Kidney (tissue), 13 donors: ENCODE measurements at regions not wholly inside any gene's neighbourhood (a gene's known extent, or its start where the extent isn't known, plus 50 kb on each side); places are given as distances from the start of the nearest gene placed in this dataset.
A peak's percentile ranks its signal among the peaks of the same experiment; 100 is the strongest.

Experiments
- DNase-seq, 5 donors: peaks; one replicate each; pipeline ENCODE4 v3.0.0-alpha.2; 2013 to 2020
- FAIRE-seq: peaks from 2 replicates; lab custom pipeline; 2012; peaks lifted over from hg19 to GRCh38; lab: Jason Lieb, UNC
- H3K27ac ChIP-seq, 2 donors: one replicate each; pipeline ENCODE4 v1.7.0; 2013; ENCODE audit warnings: low read depth in 2 of 2, low read length in 2 of 2, inconsistent platforms in 1 of 2
- H3K27me3 ChIP-seq: one replicate; pipeline ENCODE4 v1.7.1; 2013; ENCODE audit warnings: low read length, inconsistent platforms; ENCODE audit not compliant: control insufficient read depth, insufficient read depth
- H3K36me3 ChIP-seq, 3 donors: one replicate each; pipeline versions ENCODE4 v1.7.0 to v1.7.1; 2013; ENCODE audit warnings: low read length in 3 of 3, control low read depth in 1 of 3, inconsistent platforms in 1 of 3; ENCODE audit not compliant: insufficient read depth in 3 of 3, control insufficient read depth in 2 of 3
- H3K4me1 ChIP-seq, 3 donors: one replicate each; pipeline versions ENCODE4 v1.7.0 to v1.7.1; 2013; ENCODE audit warnings: low read length in 3 of 3, inconsistent platforms in 1 of 3, low read depth in 1 of 3; ENCODE audit not compliant: control insufficient read depth in 2 of 3, insufficient read depth in 2 of 3
- H3K4me3 ChIP-seq, 3 donors: one replicate each; pipeline versions ENCODE4 v1.7.0 to v1.8.1; 2013; ENCODE audit warnings: low read length in 3 of 3, control low read depth in 1 of 3, inconsistent platforms in 1 of 3
- H3K9ac ChIP-seq, 3 donors: one replicate each; pipeline versions ENCODE4 v1.7.0 to v1.7.1; 2013; ENCODE audit warnings: low read length in 3 of 3, control low read depth in 1 of 3, inconsistent platforms in 1 of 3
- H3K9me3 ChIP-seq, 3 donors: one replicate each; pipeline versions ENCODE4 v1.7.0 to v1.7.1; 2013; ENCODE audit warnings: low read length in 3 of 3, control low read depth in 1 of 3, inconsistent platforms in 1 of 3; ENCODE audit not compliant: control insufficient read depth in 2 of 3, insufficient read depth in 1 of 3
- CTCF ChIP-seq: IDR thresholded peaks from 3 replicates; pipeline ENCODE4 v1.5.1; 2012; ENCODE audit warnings: mild to moderate bottlenecking, moderate library complexity, borderline replicate concordance; ENCODE audit not compliant: insufficient read depth; ENCODE audit errors: extremely low read depth
- intact Hi-C: fragments of 100-400 bp; cut with DNase I; formaldehyde crosslinking; loops from one replicate; pipeline ENCODE4 v1.11.1; 2022
- donor health status: control.
- donor health status: control.
- donor health status: control.
- donor health status: control.
- donor health status: control.
- donor health status: DM: yes; HTN: yes; CAD: no.
- donor health status: Normal renal cell carcinoma (clear cell type).

DNA sequence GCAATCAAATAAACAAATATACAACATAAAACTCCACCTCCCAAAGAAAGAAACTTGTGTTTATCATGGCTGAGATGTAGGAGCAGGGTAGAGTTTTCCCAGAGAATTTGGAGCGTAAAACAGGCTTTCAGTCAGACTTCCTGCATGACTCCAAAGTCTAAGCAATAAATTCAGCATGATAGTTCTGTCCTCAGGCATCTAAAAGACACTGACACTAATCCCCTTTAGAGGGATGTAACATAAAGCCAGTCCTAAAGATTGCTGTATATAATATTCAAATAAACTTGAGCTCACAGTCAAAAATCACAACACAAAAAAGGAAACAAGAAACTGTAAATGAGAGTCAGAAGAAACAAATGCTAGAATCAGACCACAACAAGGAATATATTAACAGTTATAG is 234.4 kb downstream of the CENPW start:
- H3K4me3 ChIP-seq = no peak overlapping the region
- H3K27me3 ChIP-seq = no peaks in the 10 kb centered on the region
- no peak overlapping the region for H3K27ac ChIP-seq
- DNase-seq (peak in 1 of 5 donors; percentile 3), FAIRE-seq (no peak)
- no peak for TF ChIP-seq CTCF
- H3K9me3 ChIP-seq = no peaks in the 10 kb centered on the region
- no peak overlapping the region for H3K9ac ChIP-seq
- H3K36me3 ChIP-seq = no peaks in the 10 kb centered on the region
- intact Hi-C loops = no loop called here
- no peaks in the 10 kb centered on the region for H3K4me1 ChIP-seq

GRCh38 chr6:126581316-126581715 is 241.4 kb downstream of the CENPW start:
- Histone ChIP-seq H3K4me1 (no peaks in the 10 kb centered on the region), H3K9me3 (no peaks in the 10 kb centered on the region), H3K9ac (no peak overlapping the region), H3K36me3 (no peaks in the 10 kb centered on the region), H3K27ac (no peak overlapping the region), H3K27me3 (no peaks in the 10 kb centered on the region), H3K4me3 (no peak overlapping the region)
- no peak for FAIRE-seq
- TF ChIP-seq CTCF = no peak
- intact Hi-C loops = no loop called here
- no peak for DNase-seq

DNA sequence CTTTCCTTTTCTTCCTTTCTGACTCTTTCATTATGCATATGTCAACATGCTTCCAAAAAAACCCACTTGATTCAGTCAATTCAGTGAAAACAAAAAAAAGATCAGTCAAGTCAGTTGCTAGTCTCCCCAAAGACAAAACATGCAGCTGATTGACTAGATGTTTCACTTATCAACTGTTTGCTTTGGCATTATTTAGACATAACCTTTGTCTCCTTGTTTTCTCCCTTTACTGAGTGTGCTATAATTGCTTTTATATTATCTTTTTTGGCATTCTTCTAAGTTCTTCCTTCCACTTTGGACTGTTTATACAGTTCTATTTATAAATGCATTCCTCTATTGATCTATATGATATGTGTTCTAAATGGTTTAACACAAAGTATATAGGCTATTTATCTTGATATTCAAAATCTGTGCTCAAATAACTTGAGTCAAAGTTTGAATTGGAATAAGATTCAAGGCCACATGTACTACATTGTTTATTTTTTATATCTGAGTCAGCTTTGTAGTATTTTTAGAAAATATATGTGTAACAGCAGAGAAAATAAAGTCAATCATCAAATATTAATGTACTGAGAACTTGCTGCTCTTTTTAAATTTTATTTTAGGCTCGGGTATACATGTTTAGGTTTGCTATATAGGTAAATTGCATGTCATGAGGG is 260.5 kb downstream of the CENPW start:
- Histone ChIP-seq H3K27ac (no peak overlapping the region), H3K4me3 (no peak overlapping the region), H3K9ac (no peak overlapping the region), H3K36me3 (no peaks in the 10 kb centered on the region), H3K27me3 (no peaks in the 10 kb centered on the region), H3K9me3 (no peaks in the 10 kb centered on the region), H3K4me1 (no peaks in the 10 kb centered on the region)
- TF ChIP-seq CTCF = no peak
- FAIRE-seq (no peak), DNase-seq (peak in 2 of 5 donors; percentile 6 to 11)
- intact Hi-C loops = no loop called here

GRCh38 chr6:126603410-126603809 is 263.5 kb downstream of the CENPW start:
- H3K27ac ChIP-seq = no peak overlapping the region
- no peaks in the 10 kb centered on the region for H3K9me3 ChIP-seq
- TF ChIP-seq CTCF = no peak
- DNase-seq = no peak
- FAIRE-seq = no peak
- intact Hi-C loops = no loop called here
- no peaks in the 10 kb centered on the region for H3K36me3 ChIP-seq
- H3K9ac ChIP-seq = no peak overlapping the region
- H3K4me3 ChIP-seq = no peak overlapping the region
- H3K4me1 ChIP-seq = no peaks in the 10 kb centered on the region
- no peaks in the 10 kb centered on the region for H3K27me3 ChIP-seq
